ENCODE measurements at regions not wholly inside any gene's neighbourhood (a gene's known extent, or its start where the extent isn't known, plus 50 kb on each side); places are given as distances from the start of the nearest gene placed in this dataset.

DNA sequence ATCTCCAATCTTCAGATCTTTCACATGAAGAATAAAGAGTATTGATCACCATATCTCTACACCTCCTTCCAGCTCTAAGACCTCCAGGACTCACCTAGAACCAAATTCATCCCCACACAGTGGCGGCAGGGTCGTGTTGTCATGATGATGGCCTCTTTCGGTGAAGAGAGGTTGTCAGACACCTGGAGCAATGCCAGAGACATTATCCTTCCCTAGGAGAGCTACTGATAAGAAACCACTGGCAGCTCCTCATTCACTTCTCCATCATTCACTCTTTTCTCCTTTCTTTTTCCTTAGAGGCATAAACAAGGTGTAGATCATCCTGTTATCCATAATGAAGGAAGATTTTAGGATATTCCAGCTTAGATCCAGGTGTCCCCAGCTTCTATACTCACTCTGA lies 197.9 kb upstream of the TNP1 start:
- Histone ChIP-seq H3K9me3 (replicated peaks in 1 of 2; ENCODE audit: control insufficient read depth in 1 of 2, insufficient read depth in 1 of 2, low read length in 2 of 2) (no peaks in the 10 kb centered on the region), H3K79me2 (ENCODE audit: insufficient read depth, low read length) (no peaks in the 10 kb centered on the region), H2AFZ (ENCODE audit: insufficient read depth, low read depth, low read length, poor library complexity, severe bottlenecking) (no peak overlapping the region), H3K27ac (ENCODE audit: low read depth in 1 of 2, low read length in 2 of 2) (no peak overlapping the region), H3K9ac (ENCODE audit: insufficient read depth, low read length, poor library complexity, severe bottlenecking) (no peak overlapping the region), H4K20me1 (ENCODE audit: insufficient read depth, low read length) (no peaks in the 10 kb centered on the region), H3K4me3 (replicated peaks in 1 of 3; ENCODE audit: low read depth in 2 of 3, low read length in 3 of 3) (no peak overlapping the region), H3K4me1 (ENCODE audit: control insufficient read depth in 1 of 2, insufficient read depth in 2 of 2, low read length in 2 of 2) (no peaks in the 10 kb centered on the region), H3K36me3 (replicated peaks in 1 of 2; ENCODE audit: control insufficient read depth in 1 of 2, insufficient read depth in 2 of 2, low read length in 2 of 2) (no peaks in the 10 kb centered on the region), H3K4me2 (replicated peaks; ENCODE audit: extremely low read depth, low read length, poor library complexity, severe bottlenecking) (no peak overlapping the region), H3K27me3 (ENCODE audit: control insufficient read depth in 2 of 2, insufficient read depth in 2 of 2, low read length in 2 of 2) (peaks cover 5 to 7% of the 10 kb centered on the region in 2 donors)
- H3K9me3 Mint-ChIP-seq, result peaks cover 0 to 2% (median 0%) of the 10 kb centered on the region in 7 donors
- DNase-seq, result no peak
- TF ChIP-seq, protein P1, sequence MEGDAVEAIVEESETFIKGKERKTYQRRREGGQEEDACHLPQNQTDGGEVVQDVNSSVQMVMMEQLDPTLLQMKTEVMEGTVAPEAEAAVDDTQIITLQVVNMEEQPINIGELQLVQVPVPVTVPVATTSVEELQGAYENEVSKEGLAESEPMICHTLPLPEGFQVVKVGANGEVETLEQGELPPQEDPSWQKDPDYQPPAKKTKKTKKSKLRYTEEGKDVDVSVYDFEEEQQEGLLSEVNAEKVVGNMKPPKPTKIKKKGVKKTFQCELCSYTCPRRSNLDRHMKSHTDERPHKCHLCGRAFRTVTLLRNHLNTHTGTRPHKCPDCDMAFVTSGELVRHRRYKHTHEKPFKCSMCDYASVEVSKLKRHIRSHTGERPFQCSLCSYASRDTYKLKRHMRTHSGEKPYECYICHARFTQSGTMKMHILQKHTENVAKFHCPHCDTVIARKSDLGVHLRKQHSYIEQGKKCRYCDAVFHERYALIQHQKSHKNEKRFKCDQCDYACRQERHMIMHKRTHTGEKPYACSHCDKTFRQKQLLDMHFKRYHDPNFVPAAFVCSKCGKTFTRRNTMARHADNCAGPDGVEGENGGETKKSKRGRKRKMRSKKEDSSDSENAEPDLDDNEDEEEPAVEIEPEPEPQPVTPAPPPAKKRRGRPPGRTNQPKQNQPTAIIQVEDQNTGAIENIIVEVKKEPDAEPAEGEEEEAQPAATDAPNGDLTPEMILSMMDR (IDR thresholded peaks at IDR 0.05), result no peak
- H3K36me3 Mint-ChIP-seq, result no peaks in the 10 kb centered on the region
- intact Hi-C loops (cut with micrococcal nuclease), result no loop called here
- WGBS (ENCODE audit: insufficient coverage), result 93% methylated on average over 2 of the region's 3 CpGs
- H3K4me3 Mint-ChIP-seq, result peak overlapping the region in 1 of 2 donors; percentile 40
- H3K4me1 Mint-ChIP-seq, result no peaks in the 10 kb centered on the region
- H3K27ac Mint-ChIP-seq, result no peak overlapping the region
- peaks cover 11 to 35% (median 14%) of the 10 kb centered on the region in 3 donors for H3K27me3 Mint-ChIP-seq (ENCODE audit: low read depth in 3 of 3)

DNA sequence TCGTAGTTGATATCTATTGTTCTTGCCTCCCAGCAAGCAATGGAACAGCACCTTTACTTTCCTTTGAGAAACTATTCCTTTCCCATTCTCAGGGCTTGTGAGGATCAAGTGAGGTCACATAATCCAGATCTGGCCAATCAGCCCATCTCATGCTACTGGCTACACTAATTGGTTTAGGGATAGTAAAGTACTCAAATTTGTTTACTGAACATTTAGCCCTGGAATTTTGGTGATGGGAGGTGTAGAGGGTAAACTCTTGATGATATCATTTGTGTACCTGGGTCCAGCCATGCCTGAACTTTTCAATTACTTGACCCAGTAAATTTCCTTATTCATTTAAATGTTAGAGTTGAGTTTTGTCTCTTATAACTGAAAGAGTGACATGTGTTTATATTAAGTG lies 195.8 kb upstream of the TNP1 start:
- peaks cover 5 to 7% of the 10 kb centered on the region in 2 donors for H3K27me3 ChIP-seq (ENCODE audit: control insufficient read depth in 2 of 2, insufficient read depth in 2 of 2, low read length in 2 of 2)
- Mint-ChIP-seq H3K27me3 (ENCODE audit: low read depth in 3 of 3) (peaks cover 11 to 37% (median 16%) of the 10 kb centered on the region in 3 donors), H3K27ac (no peak overlapping the region), H3K9me3 (peaks cover 0 to 2% (median 0%) of the 10 kb centered on the region in 7 donors), H3K4me1 (no peaks in the 10 kb centered on the region), H3K36me3 (no peaks in the 10 kb centered on the region), H3K4me3 (no peak overlapping the region)
- no CpG with 5 or more reads among the region's 1 CpG for WGBS (ENCODE audit: insufficient coverage)
- intact Hi-C loops (cut with micrococcal nuclease), result no loop called here
- no peak for DNase-seq
- no peaks in the 10 kb centered on the region for H3K4me1 ChIP-seq (ENCODE audit: control insufficient read depth in 1 of 2, insufficient read depth in 2 of 2, low read length in 2 of 2)
- no peak overlapping the region for H3K27ac ChIP-seq (ENCODE audit: low read depth in 1 of 2, low read length in 2 of 2)
- H3K79me2 ChIP-seq (ENCODE audit: insufficient read depth, low read length), result no peaks in the 10 kb centered on the region
- no peaks in the 10 kb centered on the region for H3K36me3 ChIP-seq (replicated peaks in 1 of 2; ENCODE audit: control insufficient read depth in 1 of 2, insufficient read depth in 2 of 2, low read length in 2 of 2)
- H3K9ac ChIP-seq (ENCODE audit: insufficient read depth, low read length, poor library complexity, severe bottlenecking), result no peak overlapping the region
- no peaks in the 10 kb centered on the region for H4K20me1 ChIP-seq (ENCODE audit: insufficient read depth, low read length)
- H2AFZ ChIP-seq (ENCODE audit: insufficient read depth, low read depth, low read length, poor library complexity, severe bottlenecking), result no peak overlapping the region
- no peaks in the 10 kb centered on the region for H3K9me3 ChIP-seq (replicated peaks in 1 of 2; ENCODE audit: control insufficient read depth in 1 of 2, insufficient read depth in 1 of 2, low read length in 2 of 2)
- TF ChIP-seq, protein P1 (IDR thresholded peaks at IDR 0.05), result no peak
- H3K4me2 ChIP-seq (replicated peaks; ENCODE audit: extremely low read depth, low read length, poor library complexity, severe bottlenecking), result no peak overlapping the region
- H3K4me3 ChIP-seq (replicated peaks in 1 of 3; ENCODE audit: low read depth in 2 of 3, low read length in 3 of 3), result no peak overlapping the region

Data from CD14-positive monocyte (primary cell).